ENCODE measurements at regions not wholly inside any gene's neighbourhood (a gene's known extent, or its start where the extent isn't known, plus 50 kb on each side); places are given as distances from the start of the nearest gene placed in this dataset.

DNA sequence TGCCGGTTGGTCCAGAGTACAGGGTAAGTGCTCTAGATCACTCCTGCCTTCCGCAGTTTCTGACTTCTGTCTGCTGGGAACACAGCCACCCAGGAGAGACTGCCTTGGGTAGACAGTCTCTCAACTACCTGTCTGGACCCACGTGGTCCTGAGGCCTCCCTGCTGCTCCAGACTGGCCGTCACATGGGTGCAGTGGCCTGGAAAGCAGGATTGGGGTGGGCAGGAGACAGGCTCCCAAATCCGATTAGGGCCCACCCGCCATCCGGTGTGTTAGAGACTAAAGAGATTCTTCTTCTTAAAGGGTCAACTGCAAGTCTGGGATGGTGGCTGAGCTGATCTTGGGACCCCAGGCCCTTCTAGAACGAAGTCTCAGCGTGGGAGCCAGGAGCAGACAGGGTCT lies 105.5 kb downstream of the EBNA1BP2 start:
- TF ChIP-seq, protein P1, sequence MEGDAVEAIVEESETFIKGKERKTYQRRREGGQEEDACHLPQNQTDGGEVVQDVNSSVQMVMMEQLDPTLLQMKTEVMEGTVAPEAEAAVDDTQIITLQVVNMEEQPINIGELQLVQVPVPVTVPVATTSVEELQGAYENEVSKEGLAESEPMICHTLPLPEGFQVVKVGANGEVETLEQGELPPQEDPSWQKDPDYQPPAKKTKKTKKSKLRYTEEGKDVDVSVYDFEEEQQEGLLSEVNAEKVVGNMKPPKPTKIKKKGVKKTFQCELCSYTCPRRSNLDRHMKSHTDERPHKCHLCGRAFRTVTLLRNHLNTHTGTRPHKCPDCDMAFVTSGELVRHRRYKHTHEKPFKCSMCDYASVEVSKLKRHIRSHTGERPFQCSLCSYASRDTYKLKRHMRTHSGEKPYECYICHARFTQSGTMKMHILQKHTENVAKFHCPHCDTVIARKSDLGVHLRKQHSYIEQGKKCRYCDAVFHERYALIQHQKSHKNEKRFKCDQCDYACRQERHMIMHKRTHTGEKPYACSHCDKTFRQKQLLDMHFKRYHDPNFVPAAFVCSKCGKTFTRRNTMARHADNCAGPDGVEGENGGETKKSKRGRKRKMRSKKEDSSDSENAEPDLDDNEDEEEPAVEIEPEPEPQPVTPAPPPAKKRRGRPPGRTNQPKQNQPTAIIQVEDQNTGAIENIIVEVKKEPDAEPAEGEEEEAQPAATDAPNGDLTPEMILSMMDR (IDR thresholded peaks at IDR 0.05 in 4 of 5, conservative IDR thresholded peaks at IDR 0.05 in 1 of 5) = no peak
- TF ChIP-seq POLR2A (IDR thresholded peaks at IDR 0.05) = no peak

Data from gastrocnemius medialis (tissue), 4 donors.